Pancreas (tissue), 10 donors: ENCODE measurements at regions not wholly inside any gene's neighbourhood (a gene's known extent, or its start where the extent isn't known, plus 50 kb on each side); places are given as distances from the start of the nearest gene placed in this dataset.

Experiments used
- ATAC-seq, 4 donors: fragments of 200-7000 bp; cut with Tn5 transposase; one replicate each; pipeline versions ENCODE4 v1.8.0 to v1.9.1; 2020; ENCODE audit warnings: mild to moderate bottlenecking in 4 of 4, moderate library complexity in 4 of 4
- DNase-seq, 6 donors: peaks; one replicate each; pipeline ENCODE4 v3.0.0-alpha.2; 2020
- FAIRE-seq: peaks from 2 replicates; lab custom pipeline; 2012; peaks lifted over from hg19 to GRCh38; lab: Jason Lieb, UNC
- H3K27ac ChIP-seq, 4 donors: fragments of 200-600 bp; sonication (generic); 1 replicate in 3 of 4; 2 replicates in 1 of 4; pipeline versions ENCODE4 v1.5.0 to v1.8.0; 2020
- H3K27me3 ChIP-seq, 4 donors: fragments of 200-600 bp; one replicate each; pipeline ENCODE4 v1.8.0; 2021
- H3K36me3 ChIP-seq, 3 donors: fragments of 200-600 bp; sonication (generic) in 1 of 3; one replicate each; pipeline versions ENCODE4 v1.5.0 to v1.8.0; 2020 to 2021
- H3K4me1 ChIP-seq, 3 donors: fragments of 200-600 bp; one replicate each; pipeline ENCODE4 v1.8.0; 2021
- H3K4me3 ChIP-seq, 4 donors: fragments of 200-600 bp; sonication (generic) in 2 of 4; one replicate each; pipeline versions ENCODE4 v1.5.0 to v1.8.0; 2020 to 2021
- H3K9me3 ChIP-seq, 4 donors: fragments of 200-600 bp; one replicate each; pipeline ENCODE4 v1.8.0; 2021
- WGBS, 2 donors: extraction: QIAGEN DNeasy Blood & Tissue Kit; methylation state at CpG; one replicate each; pipeline ENCODE4 v1.1.7; 2013; 5-methylcytosine and 5-hydroxymethylcytosine counted together
- intact Hi-C, 3 donors: fragments of 100-400 bp; cut with DNase I; formaldehyde crosslinking; loops; one replicate each; pipeline versions ENCODE4 v1.11.1 to v1.14.2; 2022
- TF ChIP-seq, protein P1 (sequence below), 4 donors: fragments of 200-600 bp; sonication (generic) in 3 of 4; IDR thresholded peaks; one replicate each; pipeline versions ENCODE4 v1.5.0 to v1.8.0; 2021; ENCODE audit warnings: antibody characterized with exemption in 4 of 4
- donor health status: healthy with polysubstance abuse.
- donor health status: DM: no; HTN: no; CAD: no; lungs with moderate emphysema.
- donor health status: DM: no; HTN: no; CAD: no.
- donor health status: control.
- donor health status: control.
- donor health status: Bipolar disorder and iron deficiency.
- donor health status: DM: yes; HTN: yes; CAD: no.
- donor health status: DM: no; HTN: no; CAD: no.
- donor health status: DM: no; HTN: no; CAD: no.
- donor health status: DM: yes; HTN: yes; CAD: no.

DNA sequence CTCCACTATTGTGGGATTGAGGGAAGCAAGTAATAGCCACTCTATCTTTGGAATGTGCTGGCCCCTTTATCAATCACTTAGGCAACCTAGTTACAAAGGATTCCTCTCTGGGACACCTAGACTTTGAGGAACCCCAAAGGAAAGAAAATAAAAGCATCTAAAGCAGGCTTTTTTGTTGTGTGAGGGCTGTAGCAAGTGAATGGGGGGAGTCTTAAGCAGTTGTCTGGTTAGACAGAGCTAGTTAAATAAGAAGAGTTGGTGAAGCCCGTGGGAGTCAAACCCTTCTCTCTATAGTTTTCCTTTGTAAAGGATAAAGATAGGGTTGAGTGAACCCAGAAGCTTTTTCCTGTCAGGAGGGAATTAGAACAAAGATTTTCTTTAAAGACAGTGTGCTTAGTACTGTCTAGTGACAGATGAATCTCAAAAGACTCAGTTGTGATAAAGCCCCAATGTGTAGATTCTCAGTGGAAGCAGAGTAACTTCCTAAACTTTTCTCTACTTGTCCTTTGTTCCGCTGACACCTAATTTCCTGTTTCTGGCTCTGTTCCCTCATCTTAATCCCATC lies 63.3 kb downstream of the HDGFL1 start:
- no peak overlapping the region for H3K4me3 ChIP-seq
- H3K9me3 ChIP-seq = no peaks in the 10 kb centered on the region
- FAIRE-seq (no peak), ATAC-seq (no peak), DNase-seq (no peak)
- intact Hi-C loops = no loop called here
- no peak overlapping the region for H3K27ac ChIP-seq
- TF ChIP-seq, protein P1, sequence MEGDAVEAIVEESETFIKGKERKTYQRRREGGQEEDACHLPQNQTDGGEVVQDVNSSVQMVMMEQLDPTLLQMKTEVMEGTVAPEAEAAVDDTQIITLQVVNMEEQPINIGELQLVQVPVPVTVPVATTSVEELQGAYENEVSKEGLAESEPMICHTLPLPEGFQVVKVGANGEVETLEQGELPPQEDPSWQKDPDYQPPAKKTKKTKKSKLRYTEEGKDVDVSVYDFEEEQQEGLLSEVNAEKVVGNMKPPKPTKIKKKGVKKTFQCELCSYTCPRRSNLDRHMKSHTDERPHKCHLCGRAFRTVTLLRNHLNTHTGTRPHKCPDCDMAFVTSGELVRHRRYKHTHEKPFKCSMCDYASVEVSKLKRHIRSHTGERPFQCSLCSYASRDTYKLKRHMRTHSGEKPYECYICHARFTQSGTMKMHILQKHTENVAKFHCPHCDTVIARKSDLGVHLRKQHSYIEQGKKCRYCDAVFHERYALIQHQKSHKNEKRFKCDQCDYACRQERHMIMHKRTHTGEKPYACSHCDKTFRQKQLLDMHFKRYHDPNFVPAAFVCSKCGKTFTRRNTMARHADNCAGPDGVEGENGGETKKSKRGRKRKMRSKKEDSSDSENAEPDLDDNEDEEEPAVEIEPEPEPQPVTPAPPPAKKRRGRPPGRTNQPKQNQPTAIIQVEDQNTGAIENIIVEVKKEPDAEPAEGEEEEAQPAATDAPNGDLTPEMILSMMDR (IDR thresholded peaks at IDR 0.05) = no peak
- H3K27me3 ChIP-seq = no peaks in the 10 kb centered on the region
- no peaks in the 10 kb centered on the region for H3K36me3 ChIP-seq
- WGBS, 2 donors = 91% methylated on average over 2 of the region's 2 CpGs
- H3K4me1 ChIP-seq = no peaks in the 10 kb centered on the region

DNA sequence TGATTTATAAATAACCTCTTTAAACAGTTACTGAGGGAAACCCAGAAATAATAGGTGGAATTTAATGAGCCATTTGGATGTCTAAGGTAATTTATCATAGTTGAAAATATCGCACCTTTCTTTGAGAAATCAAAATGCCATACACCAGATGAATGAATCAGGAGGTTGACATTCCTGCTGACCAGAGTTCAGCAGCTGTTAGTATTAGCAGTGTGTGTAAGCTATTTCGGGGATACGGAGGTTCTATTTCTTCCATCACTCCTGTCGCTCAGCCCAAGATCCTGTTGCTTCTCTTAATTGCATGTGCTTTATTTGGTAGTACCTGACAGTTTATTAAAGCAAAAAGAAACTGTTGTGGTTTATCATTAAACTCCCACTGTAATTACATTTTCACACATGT lies 67.1 kb downstream of the HDGFL1 start:
- TF ChIP-seq, protein P1 (IDR thresholded peaks at IDR 0.05) = no peak
- 47 to 63% methylated on average over 4 of the region's 4 CpGs for WGBS, 2 donors
- no peak for FAIRE-seq

DNA sequence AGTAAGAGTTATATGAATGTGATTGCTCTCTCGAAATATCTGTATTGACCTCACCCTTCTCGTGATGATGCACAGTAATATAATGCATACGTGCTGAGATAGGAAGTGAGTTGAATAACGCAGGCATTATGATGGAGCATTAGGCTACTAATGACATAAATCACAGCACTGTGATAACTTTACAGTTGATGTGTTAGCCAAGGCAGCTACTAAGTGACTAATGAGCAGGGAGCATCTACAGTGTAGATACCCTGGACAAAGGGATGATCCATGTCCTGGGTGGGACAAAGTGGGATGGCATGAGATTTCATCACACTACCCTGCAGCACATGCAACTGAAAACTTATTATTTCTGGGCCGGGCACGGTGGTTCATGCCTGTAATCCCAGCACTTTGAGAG lies 68.4 kb downstream of the HDGFL1 start:
- WGBS, 2 donors = 87 to 97% methylated on average over 6 of the region's 6 CpGs
- H3K27me3 ChIP-seq = no peaks in the 10 kb centered on the region
- intact Hi-C loops = no loop called here
- DNase-seq = no peak
- no peak for FAIRE-seq
- H3K36me3 ChIP-seq = no peaks in the 10 kb centered on the region
- H3K9me3 ChIP-seq = no peaks in the 10 kb centered on the region
- TF ChIP-seq, protein P1 (IDR thresholded peaks at IDR 0.05) = no peak
- H3K4me3 ChIP-seq = no peak overlapping the region
- no peak overlapping the region for H3K27ac ChIP-seq
- H3K4me1 ChIP-seq = no peaks in the 10 kb centered on the region
- no peak for ATAC-seq

More for the DNA sequence above, 67.1 kb downstream of the HDGFL1 start:
- DNase-seq (no peak), ATAC-seq (no peak)
- Histone ChIP-seq H3K36me3 (no peaks in the 10 kb centered on the region), H3K4me1 (no peaks in the 10 kb centered on the region), H3K9me3 (no peaks in the 10 kb centered on the region), H3K27ac (no peak overlapping the region), H3K4me3 (no peak overlapping the region), H3K27me3 (no peaks in the 10 kb centered on the region)
- intact Hi-C loops = no loop called here

DNA sequence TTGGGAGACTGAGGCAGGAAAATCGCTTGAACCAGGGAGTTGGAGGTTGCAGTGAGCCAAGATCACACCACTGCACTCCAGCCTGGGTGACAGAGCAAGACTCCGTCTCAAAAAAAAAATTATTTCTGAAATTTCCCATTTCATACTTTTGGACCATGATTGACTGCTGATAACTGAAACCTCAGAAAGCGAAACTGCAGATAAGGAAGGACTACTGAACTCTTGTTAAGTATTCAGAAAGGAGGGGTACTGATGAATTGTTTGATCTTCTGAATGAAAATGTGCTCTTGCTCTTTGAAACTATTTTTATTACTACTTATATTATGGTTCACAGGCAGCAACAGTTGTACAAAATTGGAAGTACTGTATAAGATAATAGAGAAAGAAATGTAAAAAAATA lies 69.0 kb downstream of the HDGFL1 start:
- FAIRE-seq (no peak), DNase-seq (no peak), ATAC-seq (no peak)
- TF ChIP-seq, protein P1 (IDR thresholded peaks at IDR 0.05) = no peak
- H3K4me1 ChIP-seq = no peaks in the 10 kb centered on the region
- H3K9me3 ChIP-seq = no peaks in the 10 kb centered on the region
- intact Hi-C loops = no loop called here
- H3K4me3 ChIP-seq = no peak overlapping the region
- no peaks in the 10 kb centered on the region for H3K36me3 ChIP-seq
- H3K27ac ChIP-seq = no peak overlapping the region
- H3K27me3 ChIP-seq = no peaks in the 10 kb centered on the region
- WGBS, 2 donors = 80 to 83% methylated on average over 2 to 3 of the region's 3 CpGs

DNA sequence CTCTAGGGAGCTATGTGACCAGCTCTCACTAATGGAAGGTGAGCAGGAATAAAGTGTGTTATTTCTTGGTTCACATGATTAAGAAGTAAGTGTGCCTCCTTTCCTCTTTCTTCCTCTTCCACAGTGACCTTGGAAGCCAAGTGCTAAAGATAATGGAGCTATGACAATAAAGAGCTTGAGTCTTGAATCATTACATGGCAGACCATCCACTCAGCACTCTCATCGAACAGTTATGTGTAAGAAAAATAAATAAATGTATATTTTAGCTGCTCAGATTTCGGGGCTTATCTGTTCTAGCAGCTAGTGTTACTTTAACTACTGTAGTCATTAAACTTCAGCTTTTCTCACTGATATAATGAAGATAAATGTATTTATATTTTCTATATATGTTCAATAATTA lies 72.9 kb downstream of the HDGFL1 start:
- 68 to 74% methylated on average over 2 of the region's 2 CpGs for WGBS, 2 donors
- TF ChIP-seq, protein P1 (IDR thresholded peaks at IDR 0.05) = no peak
- no peak overlapping the region for H3K4me3 ChIP-seq
- intact Hi-C loops = no loop called here
- no peaks in the 10 kb centered on the region for H3K9me3 ChIP-seq
- DNase-seq (no peak), ATAC-seq (no peak), FAIRE-seq (no peak)
- H3K4me1 ChIP-seq = no peaks in the 10 kb centered on the region
- H3K27me3 ChIP-seq = no peaks in the 10 kb centered on the region
- no peak overlapping the region for H3K27ac ChIP-seq
- H3K36me3 ChIP-seq = no peaks in the 10 kb centered on the region
